HCT116 (cell line): ENCODE measurements at regions not wholly inside any gene's neighbourhood (a gene's known extent, or its start where the extent isn't known, plus 50 kb on each side); places are given as distances from the start of the nearest gene placed in this dataset.

Source experiments
- ATAC-seq: fragments of 200-7000 bp; cut with Tn5 transposase; 2 replicates; pipeline ENCODE4 v1.9.1; 2020; ENCODE audit warnings: mild to moderate bottlenecking, moderate library complexity
- BruUV-seq: library from RNA; stranded (reverse); fragments of 400-500 nt; replicated peaks from 2 replicates; lab custom pipeline; 2021; lab: Mats Ljungman, UMichigan
- CTCF ChIA-PET: fragments of 300-600 bp; sonication (Branson Sonifier 250); formaldehyde crosslinking; loops from one replicate; lab custom pipeline; 2021; ENCODE audit warnings: antibody characterized with exemption; lab: Charles Lee
- POLR2A ChIA-PET: fragments of 300-600, 350-600 bp; sonication (Branson Sonifier 250); formaldehyde crosslinking; loops from one replicate; lab custom pipeline; 2021; ENCODE audit warnings: antibody characterized with exemption; lab: Charles Lee
- RAD21 ChIA-PET, 2 experiments: fragments of 300-600 bp; sonication (Branson Sonifier 250); formaldehyde crosslinking; loops; one replicate each; lab custom pipeline; 2023; ENCODE audit warnings: low total read pairs in 2 of 2; ENCODE audit not compliant: uncharacterized antibody in 2 of 2, unreplicated experiment in 2 of 2, low non-redundant PET in 1 of 2; lab: Charles Lee
- DNase-seq: peaks from one replicate; pipeline ENCODE4 v3.0.0-alpha.2; 2010; ENCODE audit warnings: low read depth, low spot score
- H2AFZ ChIP-seq: fragments of 200-600 bp; shearing (Covaris generic), sonication (generic); 2 replicates; pipeline ENCODE4 v1.6.1; 2017; ENCODE audit warnings: low read depth, mixed run types, mixed read lengths, antibody characterized with exemption, low read length; ENCODE audit not compliant: poor library complexity, severe bottlenecking
- H3K27ac ChIP-seq: 2 replicates; pipeline ENCODE4 v1.5.1; 2012; ENCODE audit warnings: low read depth, low read length
- H3K27me3 ChIP-seq: fragments of 200-600 bp; sonication (generic); 2 replicates; pipeline ENCODE4 v1.6.1; 2016; ENCODE audit warnings: mixed run types, low read length, mixed read lengths; ENCODE audit not compliant: insufficient read depth
- H3K36me3 ChIP-seq, 2 experiments: fragments of 200-500 bp in 1 of 2; fragments of 200-600 bp in 1 of 2; sonication (Bioruptor generic) in 1 of 2; sonication (generic) in 1 of 2; 2 replicates each; pipeline versions ENCODE4 v1.5.1 to v1.6.1; 2014 to 2016; ENCODE audit warnings: low read length in 2 of 2, inconsistent platforms in 1 of 2, mixed read lengths in 1 of 2, mixed run types in 1 of 2; ENCODE audit not compliant: insufficient read depth in 2 of 2, control insufficient read depth in 1 of 2
- H3K4me1 ChIP-seq, 2 experiments: fragments of 200-600 bp in 1 of 2; sonication (generic) in 1 of 2; 2 replicates each; pipeline versions ENCODE4 v1.5.1 to v1.6.1; 2012 to 2017; ENCODE audit warnings: low read length in 2 of 2, inconsistent platforms in 1 of 2, mild to moderate bottlenecking in 1 of 2, mixed read lengths in 1 of 2, mixed run types in 1 of 2, moderate library complexity in 1 of 2; ENCODE audit not compliant: insufficient read depth in 2 of 2, control insufficient read depth in 1 of 2
- H3K4me2 ChIP-seq: fragments of 200-600 bp; sonication (generic); 2 replicates; pipeline ENCODE4 v1.6.1; 2017; ENCODE audit warnings: mixed run types, low read length, mixed read lengths
- H3K4me3 ChIP-seq, 2 experiments: fragments of 200-600 bp in 1 of 2; sonication (generic) in 1 of 2; replicated peaks in 1 of 2; 2 replicates each; pipeline ENCODE4 v1.5.1; 2011 to 2016; ENCODE audit warnings: low read length in 2 of 2, control low read depth in 1 of 2, low read depth in 1 of 2, mild to moderate bottlenecking in 1 of 2, mixed read lengths in 1 of 2, mixed run types in 1 of 2
- H3K79me2 ChIP-seq: fragments of 200-600 bp; sonication (generic); 2 replicates; pipeline ENCODE4 v1.6.1; 2017; ENCODE audit warnings: mild to moderate bottlenecking, mixed run types, low read length, moderate library complexity, mixed read lengths; ENCODE audit not compliant: insufficient read depth
- H3K9ac ChIP-seq: fragments of 200-600 bp; sonication (generic); 2 replicates; pipeline ENCODE4 v1.6.1; 2016; ENCODE audit warnings: low read length, mixed read lengths
- H3K9me2 ChIP-seq: fragments of 200-600 bp; sonication (generic), shearing (Covaris generic); 2 replicates; pipeline ENCODE4 v1.6.1; 2017; ENCODE audit warnings: mixed run types, mild to moderate bottlenecking, moderate library complexity; ENCODE audit not compliant: insufficient read depth
- H3K9me3 ChIP-seq, 2 experiments: fragments of 200-500 bp in 1 of 2; fragments of 200-600 bp in 1 of 2; sonication (Bioruptor generic) in 1 of 2; sonication (generic) in 1 of 2; 2 replicates each; pipeline ENCODE4 v1.6.1; 2014 to 2017; ENCODE audit warnings: low read length in 2 of 2, mixed read lengths in 2 of 2, inconsistent platforms in 1 of 2, low read depth in 1 of 2, mild to moderate bottlenecking in 1 of 2, mixed run types in 1 of 2, moderate library complexity in 1 of 2; ENCODE audit not compliant: control insufficient read depth in 1 of 2, insufficient read depth in 1 of 2
- H4K20me1 ChIP-seq: fragments of 200-600 bp; sonication (generic), shearing (Covaris generic); 2 replicates; pipeline ENCODE4 v1.6.1; 2017; ENCODE audit warnings: mixed run types, mild to moderate bottlenecking, moderate library complexity; ENCODE audit not compliant: insufficient read depth
- CEBPB ChIP-seq: IDR thresholded peaks from 2 replicates; pipeline ENCODE4 v1.6.1; 2012; ENCODE audit warnings: low read depth
- ELF1 ChIP-seq: IDR thresholded peaks from 2 replicates; pipeline ENCODE4 v1.6.1; 2012; ENCODE audit warnings: low read depth, borderline replicate concordance
- EZH2 ChIP-seq: fragments of 200-600 bp; sonication (generic); IDR thresholded peaks from 2 replicates; pipeline ENCODE4 v1.6.1; 2017; ENCODE audit warnings: antibody characterized with exemption, mixed run types
- EZH2phosphoT487 ChIP-seq: fragments of 200-600 bp; IDR thresholded peaks from 2 replicates; pipeline ENCODE4 v1.6.1; 2018; ENCODE audit warnings: antibody characterized with exemption, borderline replicate concordance
- RAD21 ChIP-seq: IDR thresholded peaks from 2 replicates; pipeline ENCODE4 v1.6.1; 2012; ENCODE audit warnings: low read depth, mild to moderate bottlenecking
- SIN3A ChIP-seq: IDR thresholded peaks from 2 replicates; pipeline ENCODE4 v1.6.1; 2012; ENCODE audit warnings: low read depth
- SRF ChIP-seq: IDR thresholded peaks from 2 replicates; pipeline ENCODE4 v1.6.1; 2012; ENCODE audit warnings: low read depth
- TCF7L2 ChIP-seq: IDR thresholded peaks from 2 replicates; pipeline ENCODE4 v1.7.0; 2011; ENCODE audit warnings: borderline replicate concordance, inconsistent platforms; ENCODE audit not compliant: insufficient read depth, insufficient read length; ENCODE audit errors: extremely low read depth
- YY1 ChIP-seq: IDR thresholded peaks from 2 replicates; pipeline ENCODE4 v1.6.1; 2011; ENCODE audit warnings: low read length, low read depth, moderate library complexity, mild to moderate bottlenecking; ENCODE audit not compliant: insufficient replicate concordance; ENCODE audit errors: extremely low read depth
- ZBTB33 ChIP-seq: IDR thresholded peaks from 2 replicates; pipeline ENCODE4 v1.6.1; 2011; ENCODE audit warnings: mild to moderate bottlenecking, low read length, moderate library complexity; ENCODE audit not compliant: insufficient replicate concordance; ENCODE audit errors: extremely low read depth
- ZFX ChIP-seq: fragments of 450-650 bp; IDR thresholded peaks from 2 replicates; pipeline ENCODE4 v1.6.1; 2017
- intact Hi-C: fragments of 100-400 bp; cut with micrococcal nuclease; formaldehyde crosslinking; loops from 2 replicates; pipeline ENCODE4 v1.10.0; 2022

- H3K4me3 ChIP-seq, result no peak overlapping the region
- H3K27ac ChIP-seq, result no peak overlapping the region
- no peaks in the 10 kb centered on the region for H3K9me2 ChIP-seq
- BruUV-seq, result no TSS peak
- no peaks in the 10 kb centered on the region for H3K9me3 ChIP-seq
- peaks cover 13% of the 10 kb centered on the region for H3K27me3 ChIP-seq
- CTCF ChIA-PET, result no interaction called here
- no peak overlapping the region for H3K9ac ChIP-seq
- RAD21 ChIA-PET, result no interaction called here
- H3K4me2 ChIP-seq, result no peak overlapping the region
- no peaks in the 10 kb centered on the region for H3K36me3 ChIP-seq
- H3K4me1 ChIP-seq, result no peaks in the 10 kb centered on the region
- DNase-seq (no peak), ATAC-seq (no peak)
- H4K20me1 ChIP-seq, result no peaks in the 10 kb centered on the region
- H2AFZ ChIP-seq, result no peak overlapping the region
- no peaks in the 10 kb centered on the region for H3K79me2 ChIP-seq
- POLR2A ChIA-PET, result no interaction called here
- TF ChIP-seq CEBPB, result no peak
- no peak for TF ChIP-seq SIN3A
- no peak for TF ChIP-seq ELF1
- no peak for TF ChIP-seq TCF7L2
- TF ChIP-seq EZH2phosphoT487, result no peak
- TF ChIP-seq RAD21, result no peak
- TF ChIP-seq SRF, result no peak
- TF ChIP-seq ZFX, result no peak
- no peak for TF ChIP-seq YY1
- TF ChIP-seq EZH2, result no peak
- TF ChIP-seq ZBTB33, result no peak
- intact Hi-C loops, result no loop called here
Observed at GRCh38 chr11:92873551-92873950, 95.9 kb upstream of the MTNR1B start.
